ENCODE measurements at regions not wholly inside any gene's neighbourhood (a gene's known extent, or its start where the extent isn't known, plus 50 kb on each side); places are given as distances from the start of the nearest gene placed in this dataset.

DNA sequence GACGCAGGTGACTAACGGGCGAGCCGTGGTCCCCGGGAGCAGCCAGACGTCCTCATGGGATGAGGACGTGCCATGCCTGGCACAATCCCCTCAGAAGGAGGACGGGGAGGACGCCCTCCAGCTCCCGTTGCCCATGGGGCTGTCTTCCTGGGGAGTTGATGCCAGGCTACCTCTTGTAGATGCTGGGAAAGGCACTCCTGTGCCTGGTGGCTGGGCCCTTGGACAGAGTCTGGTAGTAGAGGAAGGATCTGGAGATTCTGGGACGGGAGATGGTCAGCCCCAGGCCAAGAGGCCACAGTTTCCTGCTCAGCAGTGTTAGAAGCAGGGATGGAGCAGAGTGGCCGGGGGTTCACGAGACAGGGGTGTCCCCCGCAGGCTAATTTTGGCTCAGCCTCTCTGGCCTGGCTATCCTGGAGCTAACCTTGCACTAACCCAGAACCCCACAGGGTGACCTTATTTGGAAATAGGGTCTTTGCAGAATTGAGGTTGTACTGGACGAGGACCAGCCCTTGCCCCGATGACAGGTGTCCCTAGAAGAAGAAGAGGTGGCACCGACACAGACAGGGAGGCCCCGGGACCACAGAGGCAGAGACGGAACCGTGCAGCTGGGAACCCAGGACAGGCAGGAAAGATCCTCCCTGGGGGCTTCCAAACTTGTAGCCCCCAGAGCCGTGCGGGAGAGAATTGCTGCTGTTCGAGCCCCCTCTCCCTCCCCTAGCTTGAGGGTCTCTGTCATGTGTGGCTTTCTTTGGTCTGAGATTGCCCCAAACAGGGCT, 50.1 kb upstream of the ADRA2C start:
- DNase-seq (ENCODE audit: low read depth): no peak

DNA sequence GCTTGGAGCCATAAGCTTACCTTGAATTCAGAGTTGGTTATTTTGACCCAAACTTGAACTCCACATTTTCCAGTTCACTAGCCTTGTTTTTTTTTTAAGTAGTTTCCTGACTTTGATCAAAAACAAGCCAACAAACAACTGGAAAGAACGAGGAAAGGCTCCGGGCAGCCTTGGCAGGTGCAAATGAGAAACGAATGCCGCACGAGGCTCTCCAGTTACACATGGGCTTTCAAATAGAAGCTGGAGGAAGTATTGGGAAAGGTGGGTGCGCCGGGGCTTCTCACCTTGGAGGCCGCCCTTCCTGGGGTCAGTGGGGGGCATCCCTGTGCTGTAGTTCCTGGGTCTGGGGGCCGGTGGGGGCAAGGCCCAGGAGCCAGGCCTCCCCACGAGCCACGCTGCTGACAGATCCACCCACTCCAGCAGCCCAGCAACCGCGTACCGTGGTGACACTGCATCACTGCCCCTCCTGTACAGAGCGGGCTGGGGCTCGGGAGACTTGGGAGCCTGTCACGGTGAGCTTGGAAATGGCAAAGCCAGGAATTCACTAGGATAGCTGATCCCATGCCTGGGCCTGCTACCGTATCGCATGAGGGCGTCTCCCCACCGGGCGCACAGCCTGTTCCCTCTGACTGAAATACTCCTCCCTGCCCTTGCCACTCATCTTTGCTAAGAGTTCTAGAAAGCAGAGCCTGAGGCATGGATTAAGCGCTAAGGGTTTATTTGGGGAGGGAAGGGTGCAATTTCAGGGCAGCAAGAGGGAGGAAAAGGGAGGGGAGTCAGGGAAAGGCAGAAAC, 50.9 kb upstream of the ADRA2C start:
- no peak for DNase-seq (ENCODE audit: low read depth)

DNA sequence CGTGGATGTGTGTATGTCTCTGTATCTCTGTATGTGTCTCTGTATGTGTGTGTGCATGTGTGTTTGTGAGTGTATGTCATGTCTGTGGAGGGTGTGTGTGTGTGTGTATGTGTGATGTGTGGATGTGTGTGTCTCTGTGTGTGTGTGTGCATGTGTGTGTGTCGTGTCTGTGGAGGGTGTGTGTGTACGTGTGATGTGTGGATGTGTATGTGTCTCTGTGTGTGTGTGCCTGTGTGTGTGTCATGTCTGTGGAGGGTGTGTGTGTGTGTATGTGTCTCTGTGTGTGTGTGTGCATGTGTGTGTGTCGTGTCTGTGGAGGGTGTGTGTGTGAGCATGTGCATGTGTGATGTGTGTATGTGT, 51.6 kb upstream of the ADRA2C start:
- DNase-seq (ENCODE audit: low read depth): no peak

DNA sequence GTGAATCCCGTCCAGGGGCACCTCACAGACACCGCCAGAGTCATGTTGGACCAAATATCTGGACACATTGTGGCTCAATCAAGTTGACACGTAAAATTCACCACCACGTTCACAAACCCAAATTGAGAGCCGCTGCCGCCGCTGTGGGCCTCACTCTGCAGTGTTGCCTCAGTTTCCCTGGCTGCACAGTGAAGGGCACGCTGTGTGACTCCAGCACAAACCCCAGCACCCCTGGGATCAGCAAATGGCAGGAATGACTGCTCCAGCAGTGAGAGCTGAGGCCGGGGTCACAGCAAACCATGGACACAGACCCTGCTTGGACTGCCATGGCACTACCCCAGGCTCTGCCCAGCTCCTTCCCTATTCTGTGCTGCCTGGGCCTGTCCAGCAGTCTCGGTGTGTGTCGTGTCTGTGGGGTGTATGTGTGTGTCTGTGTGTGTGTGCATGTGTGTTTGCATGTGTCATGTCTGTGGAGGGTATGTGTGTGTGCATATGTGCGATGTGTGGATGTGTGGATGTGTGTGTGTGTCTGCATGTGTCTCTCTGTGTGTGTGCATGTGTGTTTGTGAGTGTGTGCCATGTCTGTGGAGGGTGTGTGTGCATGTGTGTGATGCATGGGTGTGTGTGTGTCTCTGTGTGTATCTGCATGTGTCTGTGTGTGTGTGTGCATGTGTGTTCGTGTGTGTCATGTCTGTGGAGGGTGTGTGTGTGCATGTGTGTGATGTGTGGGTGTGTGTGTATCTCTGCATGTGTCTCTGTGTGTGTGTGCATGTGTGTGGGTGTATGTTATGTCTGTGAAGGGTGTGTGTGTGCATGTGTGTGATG, 52.2 kb upstream of the ADRA2C start:
- DNase-seq (ENCODE audit: low read depth): no peak

DNA sequence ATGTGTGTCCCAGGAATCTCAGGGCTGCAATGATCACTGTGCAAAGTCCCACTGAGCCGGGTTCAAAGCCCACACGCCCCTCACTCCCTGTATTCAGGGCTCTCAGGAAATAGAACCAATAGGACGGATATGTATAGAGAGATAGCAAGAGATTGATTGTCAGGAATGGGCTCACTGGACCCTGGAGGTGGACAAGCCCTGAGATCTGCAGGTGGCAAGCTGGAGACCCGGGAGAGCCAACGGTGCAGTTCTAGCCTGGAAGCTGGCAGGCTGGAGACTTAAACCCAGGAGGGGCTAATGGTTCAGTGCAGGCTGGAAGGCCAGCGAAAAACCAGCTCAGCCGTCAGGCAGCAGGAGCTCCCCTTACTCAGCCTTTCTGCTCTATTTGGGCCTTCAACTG, 52.8 kb upstream of the ADRA2C start:
- DNase-seq (ENCODE audit: low read depth): no peak

DNA sequence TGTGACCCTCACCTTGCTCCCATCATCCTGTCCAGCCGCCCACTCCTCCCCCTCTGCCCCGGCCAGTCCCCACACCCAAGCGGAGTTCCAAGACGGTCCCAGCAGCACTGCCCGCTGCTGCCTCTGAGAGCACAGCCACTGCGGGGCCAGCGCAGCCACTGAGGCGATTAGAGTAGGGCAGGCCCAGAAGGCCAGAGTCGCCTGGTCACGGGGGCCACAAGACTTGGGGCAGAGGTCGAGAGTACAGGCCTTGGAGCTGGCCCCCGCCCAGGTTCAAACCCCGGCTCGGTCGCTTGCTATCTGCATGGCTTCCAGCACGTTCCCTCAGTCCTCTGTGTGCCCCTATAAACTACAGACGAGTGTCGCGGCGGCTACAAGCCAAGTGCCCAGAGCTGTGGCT, 53.2 kb upstream of the ADRA2C start:
- DNase-seq (ENCODE audit: low read depth): no peak

DNA sequence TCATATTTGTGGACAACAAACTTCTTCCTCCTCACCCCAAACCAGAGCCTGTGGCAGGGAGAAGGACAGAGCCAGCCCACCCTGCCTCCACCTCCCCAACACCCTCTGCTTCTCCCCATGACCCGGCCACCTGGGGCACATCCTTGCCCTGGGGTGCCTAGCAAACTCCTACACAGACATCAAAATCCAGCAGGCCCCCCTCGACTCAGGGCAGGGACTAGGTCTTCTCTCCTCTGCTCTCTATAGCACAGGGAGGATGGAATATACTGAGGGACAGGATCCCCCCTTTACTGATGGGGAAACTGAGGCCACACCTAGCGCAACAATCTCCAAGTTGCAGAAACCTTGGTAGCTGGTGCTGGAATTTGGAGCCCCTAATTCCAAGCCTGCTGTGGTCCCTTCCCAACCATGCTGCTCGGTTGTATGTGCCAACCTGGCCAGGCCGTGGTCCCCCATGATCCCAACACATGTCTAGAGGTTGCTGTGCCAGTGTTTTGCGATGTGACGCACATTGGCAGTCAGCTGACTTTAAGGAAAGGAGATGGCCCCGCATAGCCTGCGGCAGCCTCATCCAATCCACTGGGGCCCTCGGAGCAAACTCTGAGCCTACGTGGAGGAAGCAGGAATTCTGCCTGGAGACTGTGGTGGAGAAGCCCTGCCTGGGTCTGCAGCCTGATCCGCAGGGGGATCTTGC, 53.9 kb upstream of the ADRA2C start:
- DNase-seq (ENCODE audit: low read depth): no peak

DNA sequence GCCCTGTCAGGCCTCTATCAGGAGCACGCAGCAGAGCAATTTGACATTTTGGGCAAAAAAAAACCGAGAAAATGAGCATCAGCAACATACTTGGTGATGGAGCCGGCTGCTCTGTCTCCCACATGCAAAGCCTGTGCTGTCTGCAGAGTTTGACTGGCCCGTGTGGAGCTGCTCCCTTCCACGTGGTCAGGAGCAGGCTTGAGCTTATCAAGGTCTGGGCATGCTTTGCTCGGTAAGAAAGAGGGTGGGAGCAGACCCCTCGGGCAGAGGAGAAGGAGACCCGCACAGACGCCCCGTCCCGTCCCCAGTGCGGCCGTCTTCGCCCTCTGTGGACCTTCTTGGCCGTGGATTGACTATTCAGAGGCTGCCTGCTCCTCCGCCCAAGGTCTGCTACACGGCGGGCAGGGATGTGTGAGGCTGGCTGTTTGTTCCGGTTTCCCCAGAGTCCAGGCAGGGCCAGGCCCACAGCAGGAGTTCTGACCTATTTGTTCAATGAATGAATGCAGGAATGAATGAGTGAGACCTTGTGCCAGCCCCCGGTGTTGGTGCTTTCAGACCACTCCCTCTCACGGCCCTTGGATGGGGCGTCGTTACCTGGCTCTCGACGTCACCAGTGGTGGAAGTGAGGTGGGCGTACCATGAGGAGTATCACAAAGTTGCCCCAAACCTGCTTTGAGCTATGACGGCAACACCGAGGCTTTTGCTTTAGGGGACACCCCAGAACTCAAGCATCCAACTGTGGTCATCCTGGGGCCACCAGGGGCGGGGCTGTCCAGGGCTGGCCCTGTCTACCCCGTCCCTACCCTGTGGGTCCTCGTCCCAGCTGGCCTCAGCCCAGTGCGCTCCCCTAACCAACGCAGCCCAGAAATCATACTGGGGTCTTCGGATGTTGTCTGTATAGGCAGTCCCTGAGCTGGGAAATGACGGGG, 54.7 kb upstream of the ADRA2C start:
- DNase-seq (ENCODE audit: low read depth): no peak

DNA sequence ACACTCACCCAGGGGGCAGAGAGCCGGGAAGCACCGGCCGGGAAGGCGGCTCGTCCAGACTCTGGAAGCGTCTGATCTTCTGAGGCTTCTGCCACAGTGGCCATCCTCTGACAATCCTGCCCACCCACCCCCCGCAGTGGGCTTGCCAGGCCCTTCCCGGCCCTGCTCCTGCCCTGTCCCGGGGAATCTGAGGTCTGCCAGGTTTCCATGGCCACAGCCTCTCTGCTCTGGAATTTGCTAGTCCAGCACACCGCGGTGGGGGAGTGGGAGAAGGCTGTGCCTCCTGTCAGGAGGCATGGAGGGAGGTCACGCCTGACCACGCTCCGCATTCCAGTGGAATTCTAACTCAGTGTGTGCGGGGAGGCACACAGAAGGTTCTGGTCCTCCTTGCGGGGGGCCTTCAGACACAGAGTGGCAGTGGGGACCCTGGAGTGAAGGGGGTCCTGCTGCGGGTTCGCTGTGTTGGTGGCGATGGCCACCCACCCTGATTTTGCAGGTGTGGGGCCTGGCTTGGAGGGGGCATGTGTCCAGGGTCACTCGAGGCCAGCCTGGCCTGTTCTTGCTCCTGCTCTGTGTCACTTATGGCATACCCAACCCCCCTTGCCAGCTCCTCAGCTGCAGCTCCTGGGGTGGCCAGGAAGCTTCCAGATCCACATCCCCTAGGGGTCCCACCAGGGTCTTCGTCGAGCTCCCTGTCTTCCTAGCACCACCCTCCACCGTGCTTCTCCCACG, 55.6 kb upstream of the ADRA2C start:
- DNase-seq (ENCODE audit: low read depth): peak; percentile 4

DNA sequence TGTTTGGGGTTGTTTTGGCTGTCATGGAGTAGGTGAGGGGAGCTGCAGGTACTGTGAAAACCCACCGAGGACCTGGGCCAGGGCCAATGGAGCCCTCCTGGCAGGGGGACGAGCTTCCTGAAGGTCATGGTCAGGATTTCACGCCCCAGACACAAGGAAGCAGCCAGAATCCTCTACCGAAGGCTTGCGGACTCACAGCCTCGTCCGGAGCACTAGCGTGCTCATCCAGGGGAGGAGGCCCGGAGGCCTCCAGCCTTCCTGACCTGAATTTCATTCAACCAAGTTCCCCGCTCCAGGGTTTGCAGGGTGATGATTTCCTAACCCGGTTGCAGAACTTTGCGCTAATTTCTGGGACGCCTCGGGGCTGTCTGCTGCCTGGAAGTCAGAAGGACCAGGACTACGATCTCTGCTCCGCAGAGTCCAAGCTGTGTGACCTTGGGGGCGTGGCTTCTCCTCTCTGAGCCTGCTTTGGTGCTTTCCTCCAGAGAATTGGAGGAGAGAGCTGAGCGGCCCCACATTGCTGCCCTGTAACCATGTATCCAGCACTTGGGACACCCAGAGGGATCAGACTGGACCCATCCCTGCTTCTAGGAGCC, 56.2 kb upstream of the ADRA2C start:
- no peak for DNase-seq (ENCODE audit: low read depth)

DNA sequence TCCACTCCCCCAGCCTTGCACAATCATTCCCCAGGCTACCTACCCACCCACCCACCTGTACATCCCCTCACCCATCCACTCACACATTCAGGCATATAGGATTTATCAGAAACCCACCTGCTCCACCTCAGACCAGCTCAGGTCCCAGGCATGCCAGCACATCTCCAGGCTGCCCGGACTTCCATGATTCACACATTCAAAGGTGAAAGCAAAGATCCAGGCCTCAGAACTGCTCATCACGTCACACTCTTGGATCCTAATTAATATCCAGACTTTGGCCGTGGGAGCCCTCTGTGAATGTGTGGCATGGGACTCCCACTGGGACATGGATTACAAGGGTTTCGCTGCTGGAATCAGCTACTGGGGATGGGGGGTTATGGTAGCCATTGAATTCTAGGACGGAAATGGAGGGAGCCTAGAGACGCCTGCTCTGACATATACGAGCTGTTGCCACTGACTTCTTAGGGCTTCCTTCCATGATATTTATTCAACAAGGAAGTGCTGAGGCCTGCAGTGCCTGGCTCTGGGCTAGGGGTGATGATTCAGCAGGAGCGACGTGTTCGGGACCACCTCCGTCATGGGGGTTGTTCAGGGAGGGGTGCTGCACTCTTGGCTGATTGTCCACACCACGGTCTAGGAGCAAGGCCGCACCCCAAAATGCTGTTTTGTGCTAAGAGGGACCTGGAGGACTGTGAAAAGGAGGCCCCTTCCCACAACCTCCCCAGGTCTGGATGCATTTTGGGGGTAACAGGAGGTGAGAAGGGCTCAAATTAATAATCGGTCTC, 56.9 kb upstream of the ADRA2C start:
- no peak for DNase-seq (ENCODE audit: low read depth)

DNA sequence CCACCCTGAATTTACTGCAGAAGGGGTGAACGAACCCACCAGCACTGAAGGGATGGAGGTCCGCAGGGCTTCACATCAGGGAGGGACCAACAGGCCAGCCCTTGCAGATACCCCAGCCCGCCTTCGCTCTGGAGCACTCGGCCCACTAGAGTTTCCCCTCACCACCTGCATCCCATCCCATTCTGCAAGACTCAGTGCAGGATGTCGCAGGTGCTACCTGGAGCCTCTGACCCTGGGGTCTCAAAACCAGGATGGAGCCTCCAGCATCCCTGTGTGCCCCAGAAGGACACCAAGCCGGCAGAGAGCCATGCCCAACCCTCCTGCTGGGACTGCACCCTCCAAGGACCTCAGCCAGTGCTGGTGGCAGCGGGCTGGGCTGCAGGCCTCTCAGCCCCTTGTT, 57.6 kb upstream of the ADRA2C start:
- DNase-seq (ENCODE audit: low read depth): no peak

DNA sequence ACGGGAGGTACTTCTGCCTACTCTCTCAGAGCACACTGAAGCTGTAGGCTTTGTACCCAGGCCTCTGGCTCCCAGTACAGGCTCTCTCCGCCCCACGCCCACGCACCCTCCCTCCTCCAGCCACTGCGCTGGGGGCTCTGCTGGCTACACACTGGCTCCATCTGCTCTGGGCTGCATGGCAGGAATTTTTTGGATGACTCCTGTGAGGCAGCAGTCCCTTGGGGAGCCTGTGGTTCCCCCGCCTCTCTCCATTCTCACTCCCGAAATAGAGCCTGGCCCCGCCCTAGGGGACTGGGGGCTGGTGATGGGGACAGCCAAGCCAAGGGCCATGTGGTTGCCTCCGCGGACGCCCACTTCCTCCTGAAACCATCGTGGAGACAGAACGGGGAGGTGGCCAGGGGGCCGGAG, 58.1 kb upstream of the ADRA2C start:
- DNase-seq (ENCODE audit: low read depth): peak; percentile 55

DNA sequence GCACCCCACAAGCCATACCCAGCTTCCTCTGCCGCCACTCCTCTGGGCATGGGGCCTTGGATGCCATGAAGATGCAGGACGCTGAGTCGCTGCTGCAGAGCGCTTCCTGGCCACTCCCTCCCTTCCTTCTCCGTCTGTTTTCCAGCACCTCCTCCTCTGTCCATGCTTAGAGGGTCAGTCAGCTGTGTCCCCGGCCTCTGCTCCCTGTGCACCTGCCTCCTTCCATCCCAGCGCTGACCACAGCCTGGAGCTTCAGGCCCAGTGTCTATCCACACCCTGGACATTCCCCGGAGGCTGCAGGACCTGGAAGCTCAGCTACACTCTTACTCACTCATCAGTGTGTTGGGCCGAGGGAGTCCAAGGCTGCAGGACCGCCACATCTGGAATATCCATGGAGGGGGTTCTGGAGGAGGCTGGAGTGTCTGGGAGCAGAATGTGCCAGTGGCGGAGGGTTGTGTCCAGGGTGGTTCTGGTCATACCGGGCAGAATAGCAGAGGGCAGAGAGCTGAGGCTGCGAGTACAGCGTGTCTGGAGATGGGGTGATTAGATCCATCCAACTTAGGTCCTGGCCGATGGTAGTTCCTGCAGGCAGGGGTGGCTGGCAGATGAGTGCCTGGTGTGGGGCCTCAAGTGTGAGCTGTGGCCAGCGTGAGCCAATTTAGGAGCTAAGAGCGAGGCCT, 58.6 kb upstream of the ADRA2C start:
- DNase-seq (ENCODE audit: low read depth): peak; percentile 3

DNA sequence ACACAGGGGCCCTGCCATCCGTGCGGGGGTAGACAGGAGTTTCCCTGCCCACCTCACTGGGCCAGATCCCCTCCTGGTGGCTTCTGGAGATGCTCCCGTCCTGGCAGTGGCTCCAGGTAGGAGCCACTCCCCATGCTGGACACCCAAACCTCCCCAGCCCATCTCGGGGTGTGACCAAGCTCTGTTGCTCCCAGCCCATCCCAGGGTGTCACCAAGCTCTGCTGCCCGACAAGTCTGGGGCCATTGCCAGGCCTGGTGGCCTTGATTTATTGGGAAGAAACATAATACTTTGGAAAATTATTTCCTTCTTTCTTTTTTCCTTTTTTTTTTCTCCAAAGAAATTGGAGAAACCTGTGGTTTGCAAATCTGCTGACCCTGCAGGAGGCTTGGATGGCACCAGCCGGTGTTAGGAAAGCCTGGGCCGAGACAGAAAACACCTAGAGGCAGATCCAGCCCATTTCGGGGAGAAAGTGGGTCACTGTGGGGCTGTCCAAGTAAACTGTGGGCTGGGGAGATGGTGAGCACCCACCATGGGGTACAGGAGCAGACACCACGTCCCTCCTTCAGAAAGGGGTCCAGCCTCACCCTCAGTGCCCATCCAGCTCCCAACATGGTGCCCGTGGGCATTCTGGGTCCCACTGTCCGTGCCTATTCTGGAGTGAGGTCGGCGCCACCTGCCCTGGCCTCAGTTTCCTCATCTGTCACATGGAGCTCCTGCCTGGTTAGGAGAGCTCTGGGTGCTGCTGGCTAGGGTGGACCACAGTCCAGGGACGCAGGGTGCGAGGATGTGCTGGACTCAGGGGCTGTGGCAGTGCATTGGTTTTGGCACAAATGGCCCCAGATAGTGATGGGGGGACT, 59.4 kb upstream of the ADRA2C start:
- DNase-seq (ENCODE audit: low read depth): no peak

DNA sequence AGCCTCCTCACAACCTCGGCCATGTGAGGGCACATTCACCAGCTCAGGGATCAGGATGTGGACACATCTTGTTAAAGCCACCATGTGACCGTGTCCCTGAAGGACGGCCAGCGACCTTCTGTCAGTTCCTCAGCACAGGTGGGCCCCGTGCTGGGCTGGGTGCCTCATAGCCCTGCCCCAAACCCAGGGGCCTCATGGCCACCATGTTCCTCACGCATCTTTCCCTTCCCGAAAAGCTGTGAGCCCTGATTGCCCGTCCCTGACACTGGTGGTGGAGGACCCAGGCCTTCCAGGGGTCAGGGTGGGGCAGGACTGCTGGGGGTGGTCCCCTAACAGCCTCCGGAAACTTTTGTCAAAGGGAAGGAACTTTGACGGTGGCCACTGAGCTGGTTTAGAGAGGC, 60.1 kb upstream of the ADRA2C start:
- no peak for DNase-seq (ENCODE audit: low read depth)

DNA sequence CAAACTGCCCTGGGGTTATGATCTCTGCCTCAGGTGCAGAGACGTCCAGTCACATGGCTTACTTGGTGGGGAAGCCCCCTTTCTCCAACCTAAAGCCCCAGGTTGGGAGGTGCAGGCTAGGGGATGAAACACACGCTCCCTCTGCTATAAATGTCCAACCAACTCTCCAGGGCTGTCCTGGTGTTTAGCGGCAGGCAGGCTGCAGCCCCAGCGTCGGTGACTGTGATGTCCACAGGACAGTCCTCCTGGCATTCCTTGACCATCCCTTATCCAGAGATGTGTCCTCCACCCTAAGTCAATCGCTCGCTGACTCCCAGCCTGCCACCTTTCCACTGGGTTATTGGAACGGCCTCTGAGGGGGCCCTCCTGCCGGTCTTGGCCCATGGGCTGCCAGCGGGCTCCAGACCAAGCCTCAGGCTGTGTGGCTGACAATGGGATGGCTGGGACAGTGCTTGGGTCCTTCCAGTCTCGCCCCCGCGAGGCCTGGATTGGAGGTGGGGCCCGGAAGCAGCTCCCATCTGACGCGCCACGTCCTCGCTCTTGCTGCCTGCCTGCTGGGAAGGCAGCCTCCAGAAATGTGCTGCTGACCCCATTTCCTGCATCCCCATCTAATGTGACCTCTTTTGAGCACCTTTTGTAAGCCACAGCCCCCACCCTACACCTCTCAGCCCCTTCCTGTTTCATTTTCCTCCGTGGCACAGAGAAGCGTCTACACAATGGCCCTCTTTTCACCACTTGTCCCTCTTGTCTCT, 60.8 kb upstream of the ADRA2C start:
- no peak for DNase-seq (ENCODE audit: low read depth)

Measured in EH (cell line).